DOHH2 (cell line): ENCODE measurements at regions not wholly inside any gene's neighbourhood (a gene's known extent, or its start where the extent isn't known, plus 50 kb on each side); places are given as distances from the start of the nearest gene placed in this dataset.

Experiments
- CTCF ChIP-seq: fragments of 200-600 bp; sonication (generic); IDR thresholded peaks from one replicate; pipeline ENCODE4 v1.5.1; 2014; ENCODE audit warnings: antibody characterized with exemption, mild to moderate bottlenecking, low read depth, low read length; ENCODE audit not compliant: poor library complexity, severe bottlenecking
- EZH2phosphoT487 ChIP-seq: fragments of 200-600 bp; sonication (generic); IDR thresholded peaks from 2 replicates; pipeline ENCODE4 v1.6.1; 2017; ENCODE audit warnings: borderline replicate concordance, mild to moderate bottlenecking, antibody characterized with exemption, low read length, moderate library complexity, mixed read lengths

- TF ChIP-seq CTCF (no peak), EZH2phosphoT487 (no peak)
Observed at GRCh38 chr3:75327453-75327852, 336.7 kb upstream of the FRG2C start.
